HEK293 (cell line): ENCODE measurements at regions not wholly inside any gene's neighbourhood (a gene's known extent, or its start where the extent isn't known, plus 50 kb on each side); places are given as distances from the start of the nearest gene placed in this dataset.
"Not testable (repeated sequence)": the region's sequence is repeated elsewhere in the genome, so short reads cannot be mapped to it uniquely, and the experiment has no call there.

Source experiments
- CTCF ChIP-seq: fragments of 450-650 bp; formaldehyde crosslinking; IDR thresholded peaks from 2 replicates; pipeline ENCODE4 v1.5.1; 2016; ENCODE audit warnings: missing biosample characterization, missing genetic modification characterization
- HIC1 ChIP-seq: fragments of 450-650 bp; formaldehyde crosslinking; IDR thresholded peaks from 2 replicates; pipeline ENCODE4 v1.5.1; 2016; ENCODE audit warnings: missing biosample characterization, missing genetic modification characterization
- KLF16 ChIP-seq: fragments of 450-650 bp; formaldehyde crosslinking; IDR thresholded peaks from 2 replicates; pipeline ENCODE4 v1.5.1; 2017; ENCODE audit warnings: missing biosample characterization, missing genetic modification characterization
- REST ChIP-seq: fragments of 450-650 bp; formaldehyde crosslinking; IDR thresholded peaks from 2 replicates; pipeline ENCODE4 v1.5.1; 2016; ENCODE audit warnings: missing biosample characterization, missing genetic modification characterization
- SALL2 ChIP-seq: fragments of 450-650 bp; formaldehyde crosslinking; IDR thresholded peaks from 2 replicates; pipeline ENCODE4 v1.5.0; 2017; ENCODE audit warnings: missing biosample characterization, mild to moderate bottlenecking, missing genetic modification characterization, borderline replicate concordance
- YY1 ChIP-seq: fragments of 450-650 bp; formaldehyde crosslinking; IDR thresholded peaks from 2 replicates; pipeline ENCODE4 v1.5.1; 2018; ENCODE audit warnings: missing biosample characterization, missing genetic modification characterization
- ZFP41 ChIP-seq: fragments of 450-650 bp; formaldehyde crosslinking; IDR thresholded peaks from 2 replicates; pipeline ENCODE4 v1.5.1; 2016; ENCODE audit warnings: missing biosample characterization, missing genetic modification characterization, borderline replicate concordance
- ZNF155 ChIP-seq: fragments of 450-650 bp; formaldehyde crosslinking; IDR thresholded peaks from 2 replicates; pipeline ENCODE4 v1.5.1; 2016; ENCODE audit warnings: missing biosample characterization, missing genetic modification characterization
- ZNF184 ChIP-seq: fragments of 450-650 bp; IDR thresholded peaks from 2 replicates; pipeline ENCODE4 v1.5.1; 2018; ENCODE audit warnings: missing biosample characterization, mild to moderate bottlenecking, missing genetic modification characterization
- ZNF335 ChIP-seq: fragments of 450-650 bp; formaldehyde crosslinking; conservative IDR thresholded peaks from 2 replicates; pipeline ENCODE4 v1.5.1; 2016; ENCODE audit warnings: missing biosample characterization, missing genetic modification characterization
- ZNF629 ChIP-seq: fragments of 450-650 bp; formaldehyde crosslinking; IDR thresholded peaks from 2 replicates; pipeline ENCODE4 v1.5.1; 2017; ENCODE audit warnings: missing biosample characterization, missing genetic modification characterization
- ZNF785 ChIP-seq: fragments of 450-650 bp; formaldehyde crosslinking; IDR thresholded peaks from 2 replicates; pipeline ENCODE4 v1.5.1; 2016; ENCODE audit warnings: missing biosample characterization, missing genetic modification characterization

GRCh38 chr1:149691399-149691798, 91.1 kb upstream of the FCGR1A start:
- not testable (repeated sequence) for TF ChIP-seq CTCF (tag by site-specific recombination); ZFP41 (tag by site-specific recombination); ZNF155; ZNF629 (tag by site-specific recombination); REST (tag by site-specific recombination); ZNF184 (tag by site-specific recombination); KLF16 (tag by site-specific recombination); ZNF335 (tag by site-specific recombination); HIC1; YY1 (tag by site-specific recombination); SALL2 (tag by site-specific recombination); ZNF785 (tag by site-specific recombination)
